ENCODE measurements at regions not wholly inside any gene's neighbourhood (a gene's known extent, or its start where the extent isn't known, plus 50 kb on each side); places are given as distances from the start of the nearest gene placed in this dataset.

DNA sequence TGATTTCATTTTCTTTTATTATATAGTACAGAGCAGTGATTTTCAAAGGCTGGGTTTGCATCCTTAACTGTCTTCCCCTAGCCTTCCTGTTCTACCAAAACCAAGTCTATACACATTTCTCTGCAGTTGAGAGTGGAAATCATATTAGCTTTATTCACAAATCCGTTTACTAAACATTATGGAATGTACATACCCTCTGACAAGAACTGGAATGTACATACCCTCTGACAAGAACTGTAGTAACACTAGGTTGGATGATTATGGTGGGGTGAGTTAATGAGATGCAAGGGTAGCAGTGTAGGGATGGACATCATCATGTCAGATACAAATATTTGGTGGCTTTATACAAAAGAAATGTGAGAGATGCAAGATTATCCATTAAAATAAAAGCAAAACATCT, 154.8 kb downstream of the CYB561 start:
- TF ChIP-seq, protein P1, sequence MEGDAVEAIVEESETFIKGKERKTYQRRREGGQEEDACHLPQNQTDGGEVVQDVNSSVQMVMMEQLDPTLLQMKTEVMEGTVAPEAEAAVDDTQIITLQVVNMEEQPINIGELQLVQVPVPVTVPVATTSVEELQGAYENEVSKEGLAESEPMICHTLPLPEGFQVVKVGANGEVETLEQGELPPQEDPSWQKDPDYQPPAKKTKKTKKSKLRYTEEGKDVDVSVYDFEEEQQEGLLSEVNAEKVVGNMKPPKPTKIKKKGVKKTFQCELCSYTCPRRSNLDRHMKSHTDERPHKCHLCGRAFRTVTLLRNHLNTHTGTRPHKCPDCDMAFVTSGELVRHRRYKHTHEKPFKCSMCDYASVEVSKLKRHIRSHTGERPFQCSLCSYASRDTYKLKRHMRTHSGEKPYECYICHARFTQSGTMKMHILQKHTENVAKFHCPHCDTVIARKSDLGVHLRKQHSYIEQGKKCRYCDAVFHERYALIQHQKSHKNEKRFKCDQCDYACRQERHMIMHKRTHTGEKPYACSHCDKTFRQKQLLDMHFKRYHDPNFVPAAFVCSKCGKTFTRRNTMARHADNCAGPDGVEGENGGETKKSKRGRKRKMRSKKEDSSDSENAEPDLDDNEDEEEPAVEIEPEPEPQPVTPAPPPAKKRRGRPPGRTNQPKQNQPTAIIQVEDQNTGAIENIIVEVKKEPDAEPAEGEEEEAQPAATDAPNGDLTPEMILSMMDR (IDR thresholded peaks at IDR 0.05) = no peak
- TF ChIP-seq POLR2A (IDR thresholded peaks at IDR 0.05) (no peak), EP300 (IDR thresholded peaks at IDR 0.05) (no peak)

All from ovary (tissue), 3 donors.